Activated naive CD8-positive, alpha-beta T cell treated with anti-CD3 and anti-CD28 coated beads, Interleukin-2, amount 10 ng/mL, durations not matched to agents 7 days and 5 days (primary cell): ENCODE measurements at regions not wholly inside any gene's neighbourhood (a gene's known extent, or its start where the extent isn't known, plus 50 kb on each side); places are given as distances from the start of the nearest gene placed in this dataset.

ENCODE experiments used
- ATAC-seq: fragments of 150-1000 bp; cut with Tn5 transposase; one replicate; pipeline ENCODE4 v1.10.0; 2021; ENCODE audit warnings: low read depth, moderate library complexity
- POLR2A ChIA-PET: fragments of 350-600 bp; sonication (Branson Sonifier 250); formaldehyde crosslinking; loops from one replicate; lab custom pipeline; 2021; ENCODE audit warnings: antibody characterized with exemption; lab: Charles Lee
- DNase-seq: peaks from one replicate; pipeline ENCODE4 v3.0.0; 2021
- H3K27ac Mint-ChIP-seq: one replicate; pipeline ENCODE4 v1.8.0; 2022; ENCODE audit warnings: mild to moderate bottlenecking, mixed read lengths
- H3K27me3 Mint-ChIP-seq: one replicate; pipeline ENCODE4 v1.8.0; 2022; ENCODE audit warnings: mild to moderate bottlenecking, moderate library complexity, mixed read lengths
- H3K36me3 Mint-ChIP-seq: one replicate; pipeline ENCODE4 v1.8.0; 2021; ENCODE audit warnings: mild to moderate bottlenecking, mixed read lengths
- H3K4me1 Mint-ChIP-seq: one replicate; pipeline ENCODE4 v1.8.0; 2021; ENCODE audit warnings: mixed read lengths
- H3K4me3 Mint-ChIP-seq: one replicate; pipeline ENCODE4 v1.8.0; 2022; ENCODE audit warnings: mild to moderate bottlenecking, moderate library complexity, mixed read lengths
- H3K9me3 Mint-ChIP-seq: one replicate; pipeline ENCODE4 v1.8.0; 2021; ENCODE audit warnings: mixed read lengths

GRCh38 chr7:50184271-50184990 lies 91.4 kb upstream of the ZPBP start:
- Mint-ChIP-seq H3K36me3 (no peaks in the 10 kb centered on the region), H3K27ac (no peak overlapping the region), H3K9me3 (peaks cover 2% of the 10 kb centered on the region), H3K4me1 (peaks cover 16% of the 10 kb centered on the region), H3K27me3 (no peaks in the 10 kb centered on the region), H3K4me3 (no peak overlapping the region)
- DNase-seq (no peak), ATAC-seq (no peak)
- POLR2A ChIA-PET, result no interaction called here

DNA sequence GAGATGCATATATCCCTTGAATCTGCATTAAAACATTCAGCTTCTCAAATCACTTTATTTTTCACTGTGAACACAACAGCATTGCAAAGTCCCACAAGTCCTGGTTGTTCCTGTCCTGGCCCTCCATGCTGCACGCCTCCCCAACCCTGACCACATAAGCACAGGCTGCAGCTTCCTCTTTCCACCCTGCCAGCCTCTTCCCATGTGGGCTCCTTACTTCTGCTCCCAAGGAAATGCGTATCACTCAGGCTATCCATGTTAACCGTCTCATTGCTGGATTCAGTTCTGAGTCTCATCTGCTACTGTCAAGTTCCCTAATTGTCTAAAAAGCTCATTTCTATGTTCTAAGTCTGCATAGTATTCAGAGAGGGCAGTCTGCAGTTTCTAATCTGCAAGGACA lies 89.7 kb upstream of the ZPBP start:
- POLR2A ChIA-PET, result interaction anchor here (1.1 kb wide), 1 partner anchor 14 kb away, joined by 3 read pairs; no protein-coding TSS in a partner anchor
- H3K4me3 Mint-ChIP-seq, result no peak overlapping the region
- no peak for ATAC-seq
- H3K36me3 Mint-ChIP-seq, result no peaks in the 10 kb centered on the region
- H3K27ac Mint-ChIP-seq, result no peak overlapping the region
- H3K27me3 Mint-ChIP-seq, result no peaks in the 10 kb centered on the region
- H3K4me1 Mint-ChIP-seq, result peaks cover 16% of the 10 kb centered on the region
- no peaks in the 10 kb centered on the region for H3K9me3 Mint-ChIP-seq
- no peak for DNase-seq

DNA sequence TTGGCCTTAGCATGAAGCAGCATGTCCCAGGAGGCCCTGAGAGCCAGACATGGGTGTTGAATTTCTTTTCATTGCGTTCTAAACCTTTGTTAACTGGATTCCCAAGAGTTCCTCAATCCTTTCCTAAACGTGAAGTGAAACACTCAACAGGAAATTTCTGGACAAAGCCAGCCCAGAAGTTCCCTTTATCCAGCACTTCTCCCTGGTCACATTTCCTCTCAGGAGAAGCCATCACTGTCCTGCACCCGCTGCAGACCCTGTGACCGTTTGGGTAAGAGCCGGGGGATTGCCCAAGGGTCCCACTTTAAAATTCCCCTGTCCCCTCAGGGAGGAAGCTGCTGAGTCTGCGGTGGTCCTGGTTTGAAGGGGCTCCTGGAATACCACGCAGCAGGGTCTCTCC lies 88.0 kb upstream of the ZPBP start:
- no peaks in the 10 kb centered on the region for H3K36me3 Mint-ChIP-seq
- ATAC-seq (no peak), DNase-seq (no peak)
- H3K4me1 Mint-ChIP-seq, result peaks cover 14% of the 10 kb centered on the region
- H3K4me3 Mint-ChIP-seq, result no peak overlapping the region
- POLR2A ChIA-PET, result no interaction called here
- H3K9me3 Mint-ChIP-seq, result no peaks in the 10 kb centered on the region
- H3K27ac Mint-ChIP-seq, result no peak overlapping the region
- no peaks in the 10 kb centered on the region for H3K27me3 Mint-ChIP-seq

- POLR2A ChIA-PET, result no interaction called here
- H3K9me3 Mint-ChIP-seq, result no peaks in the 10 kb centered on the region
- ATAC-seq, result no peak
- H3K4me3 Mint-ChIP-seq, result no peak overlapping the region
- H3K27me3 Mint-ChIP-seq, result peaks cover 3% of the 10 kb centered on the region
- DNase-seq, result no peak
- no peak overlapping the region for H3K27ac Mint-ChIP-seq
- no peaks in the 10 kb centered on the region for H3K36me3 Mint-ChIP-seq
- H3K4me1 Mint-ChIP-seq, result peaks cover 2% of the 10 kb centered on the region
Observed at GRCh38 chr7:50178166-50178565, 85.1 kb upstream of the ZPBP start.

- Mint-ChIP-seq H3K4me3 (no peak overlapping the region), H3K4me1 (no peaks in the 10 kb centered on the region), H3K27me3 (peaks cover 12% of the 10 kb centered on the region), H3K36me3 (no peaks in the 10 kb centered on the region), H3K9me3 (no peaks in the 10 kb centered on the region), H3K27ac (no peak overlapping the region)
- ATAC-seq (no peak), DNase-seq (no peak)
- POLR2A ChIA-PET, result no interaction called here
Observed at GRCh38 chr7:50174948-50175347, 81.9 kb upstream of the ZPBP start.

DNA sequence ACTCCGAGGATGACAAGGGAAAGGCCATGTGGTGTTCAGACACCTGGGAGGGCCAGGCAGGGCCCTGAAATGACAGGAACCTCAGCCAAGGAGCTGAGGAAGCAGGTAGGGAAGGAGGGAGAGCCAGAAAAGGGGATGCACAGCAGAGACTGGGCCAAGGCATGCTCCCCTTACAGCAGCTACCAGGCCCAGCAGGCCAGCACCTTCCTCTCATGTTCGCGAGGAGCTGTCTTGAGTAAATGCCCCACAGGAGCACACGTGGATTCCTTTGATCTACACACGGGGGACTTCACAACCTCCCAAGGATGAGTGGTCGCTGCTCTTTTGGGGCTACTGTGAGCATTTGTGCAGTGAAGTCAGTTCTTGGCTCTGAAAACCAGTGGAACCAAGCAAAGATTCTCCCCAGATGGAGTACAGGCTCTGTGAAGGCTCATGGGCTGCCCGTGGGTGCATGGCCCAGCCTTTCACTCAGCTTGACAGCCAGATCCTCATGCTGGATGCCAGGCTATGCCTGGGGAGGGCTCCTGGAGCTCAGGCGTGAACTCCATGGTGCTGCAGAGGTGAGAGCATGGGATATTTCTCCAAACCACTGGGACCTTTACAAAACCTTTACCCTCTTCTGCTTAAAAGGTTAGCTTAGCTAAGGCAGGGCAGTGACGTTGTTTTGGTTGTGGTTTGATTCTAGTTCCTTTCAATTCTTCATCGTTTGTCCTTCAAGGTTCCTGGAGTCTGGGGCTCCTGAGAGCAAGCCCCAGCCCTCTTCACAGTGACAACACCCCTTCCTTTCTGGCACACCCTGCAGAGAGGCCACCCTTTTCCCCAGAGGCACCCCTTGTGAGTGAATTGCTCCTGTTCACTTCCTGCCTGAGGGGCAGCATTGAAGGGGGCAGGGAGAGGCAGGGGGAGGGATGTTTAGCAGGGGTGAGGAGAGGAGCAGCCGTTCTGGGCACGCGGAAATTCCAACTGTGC lies 74.2 kb upstream of the ZPBP start:
- no peaks in the 10 kb centered on the region for H3K36me3 Mint-ChIP-seq
- no peaks in the 10 kb centered on the region for H3K9me3 Mint-ChIP-seq
- H3K27ac Mint-ChIP-seq, result peak overlapping the region; percentile 81
- peak; percentile 75 for ATAC-seq
- POLR2A ChIA-PET, result interaction anchor here (1.1 to 1.5 kb wide), 2 partner anchors 18 to 39 kb away, joined by 3 to 4 read pairs; no protein-coding TSS in a partner anchor
- DNase-seq, result peak; percentile 41
- peak overlapping the region; percentile 46 for H3K4me3 Mint-ChIP-seq
- peaks cover 7% of the 10 kb centered on the region for H3K27me3 Mint-ChIP-seq
- peaks cover 40% of the 10 kb centered on the region for H3K4me1 Mint-ChIP-seq

DNA sequence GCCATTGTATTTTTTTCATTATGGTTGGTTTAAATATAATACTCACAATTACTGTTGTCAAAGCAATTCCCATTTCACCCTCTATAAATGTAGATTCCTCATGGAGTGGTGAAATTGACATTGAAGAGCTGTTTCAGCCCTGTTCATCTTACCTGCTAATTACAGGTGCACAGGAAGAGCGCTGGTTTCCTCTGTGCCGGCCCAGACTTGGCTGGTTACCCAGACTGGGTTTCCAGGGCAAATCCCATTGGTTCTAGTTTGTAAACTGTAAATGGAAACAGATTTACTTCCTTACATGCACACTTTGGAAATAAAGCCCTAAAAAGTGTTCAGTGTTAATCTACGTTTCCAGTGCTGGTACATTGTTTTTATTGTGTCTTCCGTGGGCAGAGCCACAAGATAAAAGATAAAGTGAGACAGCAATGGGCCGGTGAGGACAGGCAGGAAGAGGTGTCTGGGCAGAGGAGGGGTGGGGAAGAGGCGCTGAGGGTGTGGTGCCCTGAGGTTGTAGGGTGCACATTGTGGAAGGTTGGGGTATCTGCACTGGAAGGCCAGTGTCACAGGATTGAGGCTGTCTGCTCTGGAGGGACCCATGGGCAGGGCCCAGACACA lies 71.6 kb upstream of the ZPBP start:
- H3K9me3 Mint-ChIP-seq, result no peaks in the 10 kb centered on the region
- no peaks in the 10 kb centered on the region for H3K27me3 Mint-ChIP-seq
- peaks cover 42% of the 10 kb centered on the region for H3K4me1 Mint-ChIP-seq
- no peaks in the 10 kb centered on the region for H3K36me3 Mint-ChIP-seq
- H3K27ac Mint-ChIP-seq, result peak overlapping the region; percentile 78
- peak overlapping the region; percentile 58 for H3K4me3 Mint-ChIP-seq
- ATAC-seq, result peak; percentile 62
- peak; percentile 41 for DNase-seq
- POLR2A ChIA-PET, result no interaction called here

DNA sequence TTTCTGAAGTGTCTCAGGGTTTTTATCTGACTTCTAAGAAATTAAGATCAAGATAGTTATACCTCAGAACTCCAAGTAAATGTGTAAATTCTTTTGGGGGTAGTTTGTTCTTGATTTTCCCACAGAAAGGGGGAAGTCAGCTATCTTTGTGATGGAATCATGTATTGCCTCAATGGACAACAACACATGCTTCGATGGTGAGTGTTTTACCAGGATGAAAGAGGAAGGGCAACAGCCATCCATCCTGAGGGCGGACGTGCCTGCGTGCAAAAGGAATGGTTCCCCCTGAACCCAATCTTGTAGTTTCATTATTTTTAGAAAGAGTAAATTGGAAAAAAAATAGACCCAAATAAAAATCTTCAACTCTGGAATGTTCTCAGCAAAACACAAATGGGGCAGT lies 67.2 kb upstream of the ZPBP start:
- no peak overlapping the region for H3K27ac Mint-ChIP-seq

DNA sequence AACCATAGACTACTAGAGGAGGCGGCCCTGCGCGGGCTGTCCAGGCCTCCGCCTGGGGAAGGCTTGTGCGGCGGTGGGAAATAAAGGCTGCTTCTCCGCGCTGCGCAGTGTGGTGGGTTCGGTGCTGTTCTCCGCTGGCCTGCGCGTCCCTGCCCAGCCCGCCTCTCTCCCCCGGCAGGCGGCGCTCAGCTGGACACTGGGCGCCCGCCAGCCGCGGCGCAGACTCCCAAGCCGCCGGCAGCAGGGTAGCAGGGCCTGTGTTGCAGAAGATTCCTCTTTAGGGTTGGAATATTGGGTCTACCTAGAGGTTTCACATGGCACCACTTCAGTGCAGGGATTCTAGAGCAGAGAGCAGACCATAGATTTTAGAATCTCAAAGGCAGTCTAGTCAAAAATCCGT lies 66.1 kb upstream of the ZPBP start:
- no peaks in the 10 kb centered on the region for H3K27me3 Mint-ChIP-seq
- POLR2A ChIA-PET, result no interaction called here
- H3K4me1 Mint-ChIP-seq, result peaks cover 26% of the 10 kb centered on the region
- no peaks in the 10 kb centered on the region for H3K36me3 Mint-ChIP-seq
- no peak overlapping the region for H3K4me3 Mint-ChIP-seq
- H3K9me3 Mint-ChIP-seq, result no peaks in the 10 kb centered on the region
- no peak overlapping the region for H3K27ac Mint-ChIP-seq
- DNase-seq (no peak), ATAC-seq (no peak)

More for the DNA sequence above, 67.2 kb upstream of the ZPBP start:
- POLR2A ChIA-PET, result no interaction called here
- no peak overlapping the region for H3K4me3 Mint-ChIP-seq
- peaks cover 36% of the 10 kb centered on the region for H3K4me1 Mint-ChIP-seq
- ATAC-seq (no peak), DNase-seq (no peak)
- no peaks in the 10 kb centered on the region for H3K27me3 Mint-ChIP-seq
- H3K36me3 Mint-ChIP-seq, result no peaks in the 10 kb centered on the region
- no peaks in the 10 kb centered on the region for H3K9me3 Mint-ChIP-seq

- ATAC-seq, result peak; percentile 21
- Mint-ChIP-seq H3K27ac (peak overlapping the region; percentile 82), H3K36me3 (no peaks in the 10 kb centered on the region), H3K4me3 (peak overlapping the region; percentile 54), H3K9me3 (no peaks in the 10 kb centered on the region), H3K27me3 (no peaks in the 10 kb centered on the region), H3K4me1 (peaks cover 22% of the 10 kb centered on the region)
- POLR2A ChIA-PET, result interaction anchor here (1.4 kb wide), 1 partner anchor 12 kb away, joined by 6 read pairs; no protein-coding TSS in a partner anchor
- no peak for DNase-seq
Observed at GRCh38 chr7:50156706-50157105, 63.7 kb upstream of the ZPBP start.

DNA sequence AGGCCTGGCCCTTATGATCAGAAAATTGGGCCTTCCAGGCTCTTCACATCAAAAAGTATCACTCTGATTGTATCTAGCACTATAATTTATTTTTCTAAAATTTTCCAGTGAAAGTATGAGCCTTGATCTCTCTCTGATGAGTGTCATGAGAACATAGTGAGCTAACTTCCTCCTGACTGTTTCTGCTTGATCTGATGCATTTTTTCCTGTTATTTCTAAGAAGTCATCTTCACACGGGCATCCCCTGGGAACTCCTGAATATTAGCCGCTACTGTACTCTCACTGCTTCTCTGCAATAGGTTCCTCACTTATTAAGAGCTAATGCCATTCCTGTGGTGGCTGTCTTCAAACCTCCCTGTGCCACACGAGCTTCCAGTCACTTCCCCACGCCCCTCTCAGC lies 63.1 kb upstream of the ZPBP start:
- ATAC-seq (peak; percentile 48), DNase-seq (no peak)
- POLR2A ChIA-PET, result interaction anchor here (1.0 to 1.4 kb wide), 2 partner anchors 12 to 111 kb away, joined by 4 to 6 read pairs; no protein-coding TSS in a partner anchor
- peak overlapping the region; percentile 54 for H3K4me3 Mint-ChIP-seq
- H3K9me3 Mint-ChIP-seq, result no peaks in the 10 kb centered on the region
- peak overlapping the region; percentile 82 for H3K27ac Mint-ChIP-seq
- H3K36me3 Mint-ChIP-seq, result no peaks in the 10 kb centered on the region
- no peaks in the 10 kb centered on the region for H3K27me3 Mint-ChIP-seq
- peaks cover 24% of the 10 kb centered on the region for H3K4me1 Mint-ChIP-seq

GRCh38 chr7:50155755-50156154 lies 62.7 kb upstream of the ZPBP start:
- Mint-ChIP-seq H3K36me3 (no peaks in the 10 kb centered on the region), H3K27ac (peak overlapping the region; percentile 10), H3K4me1 (peaks cover 24% of the 10 kb centered on the region), H3K27me3 (no peaks in the 10 kb centered on the region), H3K9me3 (no peaks in the 10 kb centered on the region), H3K4me3 (no peak overlapping the region)
- DNase-seq, result no peak
- POLR2A ChIA-PET, result interaction anchor here (1.0 to 1.4 kb wide), 2 partner anchors 11 to 112 kb away, joined by 4 to 6 read pairs; no protein-coding TSS in a partner anchor
- peak; percentile 25 for ATAC-seq

DNA sequence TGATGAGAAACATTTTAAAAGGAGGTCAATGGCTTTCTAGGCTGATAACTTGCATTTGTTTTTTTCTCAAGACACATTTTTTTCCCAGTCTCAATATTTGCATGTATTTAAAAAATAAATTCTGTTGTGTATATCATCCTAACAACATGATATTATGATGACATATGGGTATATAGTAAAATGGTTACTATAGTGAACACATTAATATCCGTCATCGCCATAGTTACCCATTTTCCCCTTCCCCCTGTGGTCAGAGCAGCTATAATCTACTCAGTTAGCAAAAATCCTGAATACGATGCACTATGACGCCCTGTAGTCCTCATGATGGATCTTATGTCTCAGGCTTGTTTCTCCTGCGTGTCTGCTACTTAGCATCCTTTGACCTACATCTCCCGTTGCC lies 60.9 kb upstream of the ZPBP start:
- H3K4me1 Mint-ChIP-seq, result peaks cover 35% of the 10 kb centered on the region
- no peaks in the 10 kb centered on the region for H3K36me3 Mint-ChIP-seq
- ATAC-seq, result no peak
- H3K4me3 Mint-ChIP-seq, result no peak overlapping the region
- POLR2A ChIA-PET, result no interaction called here
- no peak for DNase-seq
- no peaks in the 10 kb centered on the region for H3K9me3 Mint-ChIP-seq
- no peaks in the 10 kb centered on the region for H3K27me3 Mint-ChIP-seq
- H3K27ac Mint-ChIP-seq, result no peak overlapping the region
